IMR-90 (cell line): ENCODE measurements at regions not wholly inside any gene's neighbourhood (a gene's known extent, or its start where the extent isn't known, plus 50 kb on each side); places are given as distances from the start of the nearest gene placed in this dataset.

Experiments
- ATAC-seq: fragments of 200-7000 bp; cut with Tn5 transposase; 2 replicates; pipeline ENCODE4 v1.9.1; 2020; ENCODE audit warnings: low read depth, mild to moderate bottlenecking, moderate library complexity
- BruUV-seq: library from RNA; stranded (reverse); fragments of 400-500 nt; replicated peaks from 2 replicates; lab custom pipeline; 2021; lab: Mats Ljungman, UMichigan
- CTCF ChIA-PET: fragments of 300-600 bp; formaldehyde crosslinking; extraction: SDS; loops from one replicate; lab custom pipeline; 2021; ENCODE audit warnings: antibody characterized with exemption; lab: Yijun Ruan, JAX
- POLR2A ChIA-PET: fragments of 300-600 bp; sonication (Branson Sonifier 250); formaldehyde crosslinking; loops from one replicate; lab custom pipeline; 2022; ENCODE audit warnings: antibody characterized with exemption; ENCODE audit not compliant: unreplicated experiment; lab: Charles Lee
- DNase-seq: peaks from one replicate; pipeline ENCODE4 v3.0.0; 2013
- H2AFZ ChIP-seq: replicated peaks from 2 replicates; pipeline ENCODE3; 2013; ENCODE audit warnings: low read length, mild to moderate bottlenecking; ENCODE audit not compliant: poor library complexity
- H2AK5ac ChIP-seq: 2 replicates; pipeline ENCODE4 v1.6.1; 2013; ENCODE audit warnings: low read depth, low read length, inconsistent platforms
- H2AK9ac ChIP-seq: replicated peaks from 2 replicates; pipeline ENCODE3; 2013; ENCODE audit warnings: mild to moderate bottlenecking, low read depth, low read length, moderate library complexity; ENCODE audit not compliant: poor library complexity
- H2BK120ac ChIP-seq: 2 replicates; pipeline ENCODE4 v1.6.1; 2013; ENCODE audit warnings: low read depth, low read length, inconsistent platforms
- H2BK15ac ChIP-seq: 3 replicates; pipeline ENCODE4 v1.6.1; 2013; ENCODE audit warnings: low read depth, low read length, inconsistent platforms
- H2BK20ac ChIP-seq: 2 replicates; pipeline ENCODE4 v1.6.1; 2013; ENCODE audit warnings: low read depth, mild to moderate bottlenecking, inconsistent platforms, low read length, moderate library complexity
- H2BK5ac ChIP-seq: 2 replicates; pipeline ENCODE4 v1.6.1; 2013; ENCODE audit warnings: mild to moderate bottlenecking, low read depth, low read length, inconsistent platforms; ENCODE audit not compliant: poor library complexity, severe bottlenecking
- H3K14ac ChIP-seq: replicated peaks from 2 replicates; pipeline ENCODE4 v1.6.1; 2013; ENCODE audit warnings: low read depth, low read length, inconsistent platforms
- H3K18ac ChIP-seq: 2 replicates; pipeline ENCODE4 v1.6.1; 2013; ENCODE audit warnings: low read depth, low read length, control low read depth
- H3K23ac ChIP-seq: 2 replicates; pipeline ENCODE4 v1.6.1; 2013; ENCODE audit warnings: low read depth, low read length, inconsistent platforms
- H3K27ac ChIP-seq: 2 replicates; pipeline ENCODE4 v1.5.1; 2013; ENCODE audit warnings: mild to moderate bottlenecking, control low read depth, low read length; ENCODE audit not compliant: insufficient read depth
- H3K27me3 ChIP-seq: 2 replicates; pipeline ENCODE4 v1.6.1; 2013; ENCODE audit warnings: low read length; ENCODE audit not compliant: control insufficient read depth, insufficient read depth
- H3K36me3 ChIP-seq: 2 replicates; pipeline ENCODE4 v1.6.1; 2013; ENCODE audit warnings: low read length, mixed read lengths; ENCODE audit not compliant: control insufficient read depth, insufficient read depth
- H3K4ac ChIP-seq: 2 replicates; pipeline ENCODE4 v1.6.1; 2013; ENCODE audit warnings: low read depth, low read length, inconsistent platforms
- H3K4me1 ChIP-seq: 2 replicates; pipeline ENCODE4 v1.6.1; 2013; ENCODE audit warnings: low read length, mixed read lengths; ENCODE audit not compliant: control insufficient read depth, insufficient read depth
- H3K4me2 ChIP-seq: 2 replicates; pipeline ENCODE4 v1.6.1; 2013; ENCODE audit warnings: low read depth, mild to moderate bottlenecking, control low read depth, low read length, moderate library complexity
- H3K4me3 ChIP-seq: 2 replicates; pipeline ENCODE4 v1.5.1; 2013; ENCODE audit warnings: low read depth, mild to moderate bottlenecking, control low read depth, low read length, moderate library complexity; ENCODE audit not compliant: insufficient read depth
- H3K56ac ChIP-seq: 2 replicates; pipeline ENCODE4 v1.6.1; 2013; ENCODE audit warnings: low read length, inconsistent platforms; ENCODE audit not compliant: insufficient read depth; ENCODE audit errors: extremely low read depth
- H3K79me1 ChIP-seq, 2 experiments: 2 replicates each; pipeline ENCODE4 v1.6.1; 2013; ENCODE audit warnings: low read length in 2 of 2, inconsistent platforms in 1 of 2, low read depth in 1 of 2
- H3K9ac ChIP-seq: 2 replicates; pipeline ENCODE4 v1.6.1; 2013; ENCODE audit warnings: low read depth, low read length, control low read depth
- H3K9me1 ChIP-seq: 2 replicates; pipeline ENCODE4 v1.6.1; 2013; ENCODE audit warnings: low read length, inconsistent platforms; ENCODE audit not compliant: insufficient read depth
- H3K9me3 ChIP-seq: 2 replicates; pipeline ENCODE4 v1.6.1; 2013; ENCODE audit warnings: low read length; ENCODE audit not compliant: control insufficient read depth, insufficient read depth
- H4K20me1 ChIP-seq: 2 replicates; pipeline ENCODE4 v1.6.1; 2013; ENCODE audit warnings: low read length, inconsistent platforms; ENCODE audit not compliant: insufficient read depth
- H4K5ac ChIP-seq: 2 replicates; pipeline ENCODE4 v1.6.1; 2013; ENCODE audit warnings: mild to moderate bottlenecking, low read depth, low read length, control low read depth
- H4K8ac ChIP-seq, 2 experiments: 2 replicates each; pipeline ENCODE4 v1.6.1; 2013; ENCODE audit warnings: low read depth in 2 of 2, low read length in 2 of 2, control low read depth in 1 of 2, inconsistent platforms in 1 of 2
- H4K91ac ChIP-seq: 2 replicates; pipeline ENCODE4 v1.6.1; 2013; ENCODE audit warnings: low read depth, low read length, inconsistent platforms; ENCODE audit not compliant: insufficient read depth
- CEBPB ChIP-seq: IDR thresholded peaks from 2 replicates; pipeline ENCODE4 v1.6.1; 2012; ENCODE audit warnings: low read depth, low read length, improper control_type of control experiment
- FOS ChIP-seq: fragments of 150-350 bp; IDR thresholded peaks from 2 replicates; pipeline ENCODE4 v1.6.1; 2016; ENCODE audit warnings: low read depth, low read length
- MXI1 ChIP-seq: IDR thresholded peaks from 2 replicates; pipeline ENCODE4 v1.6.1; 2012; ENCODE audit warnings: low read depth, mild to moderate bottlenecking, low read length, moderate library complexity, borderline replicate concordance
- RAD21 ChIP-seq: IDR thresholded peaks from 2 replicates; pipeline ENCODE4 v1.6.1; 2012; ENCODE audit warnings: low read length, improper control_type of control experiment
- SMC3 ChIP-seq: fragments of 150-350 bp; IDR thresholded peaks from 2 replicates; pipeline ENCODE4 v1.6.1; 2016; ENCODE audit warnings: low read depth, mild to moderate bottlenecking, antibody characterized with exemption, low read length, moderate library complexity
- WGBS, 2 experiments: methylation state at CpG; one replicate each; pipeline versions ENCODE4 v1.1.5 to v1.1.7; 2013; ENCODE audit warnings: missing lambda C conversion rate in 2 of 2; ENCODE audit not compliant: insufficient read length in 1 of 2; ENCODE audit errors: extremely low coverage in 2 of 2; 5-methylcytosine and 5-hydroxymethylcytosine counted together
- dilution Hi-C: fragments of 300-500 bp; cut with HindIII; formaldehyde crosslinking; loops from one replicate; pipeline ENCODE4 v1.14.3; 2018; ENCODE audit warnings: low sequenced_read_pairs; ENCODE audit not compliant: unreplicated experiment
- in situ Hi-C: fragments of 300-500 bp; cut with MboI; formaldehyde crosslinking; loops from 3 replicates; pipeline ENCODE4 v1.14.3; 2019; ENCODE audit warnings: low sequenced_read_pairs, inconsistent platforms, mixed read lengths
- intact Hi-C: fragments of 100-400 bp; cut with micrococcal nuclease; formaldehyde crosslinking; loops from 2 replicates; pipeline ENCODE4 v1.10.0; 2022

- H2AFZ ChIP-seq, result no peak overlapping the region
- no peak overlapping the region for H3K4me2 ChIP-seq
- no peaks in the 10 kb centered on the region for H3K36me3 ChIP-seq
- H2BK15ac ChIP-seq, result no peak overlapping the region
- no peak overlapping the region for H3K23ac ChIP-seq
- no peaks in the 10 kb centered on the region for H3K9me1 ChIP-seq
- H2BK20ac ChIP-seq, result no peak overlapping the region
- ChIA-PET POLR2A (no interaction called here), CTCF (no interaction called here)
- no peak overlapping the region for H2BK5ac ChIP-seq
- no peaks in the 10 kb centered on the region for H3K79me1 ChIP-seq
- no peak overlapping the region for H3K14ac ChIP-seq
- WGBS, 2 experiments, result no CpG with 5 or more reads among the region's 6 CpGs
- ATAC-seq (no peak), DNase-seq (no peak)
- peaks cover 2% of the 10 kb centered on the region; the same call in 1 of the 2 replicates for H3K4me1 ChIP-seq
- no peak overlapping the region for H4K8ac ChIP-seq
- no peak overlapping the region for H4K91ac ChIP-seq
- H3K9ac ChIP-seq, result no peak overlapping the region
- H2AK5ac ChIP-seq, result no peak overlapping the region
- H3K9me3 ChIP-seq, result no peaks in the 10 kb centered on the region
- peaks cover 41% of the 10 kb centered on the region for H3K27me3 ChIP-seq
- TF ChIP-seq MXI1 (no peak), CEBPB (no peak), RAD21 (no peak), FOS (no peak), SMC3 (no peak)
- no peak overlapping the region for H3K4me3 ChIP-seq
- H4K5ac ChIP-seq, result no peak overlapping the region
- H4K20me1 ChIP-seq, result no peaks in the 10 kb centered on the region
- no peak overlapping the region for H3K4ac ChIP-seq
- no peak overlapping the region for H3K18ac ChIP-seq
- no TSS peak for BruUV-seq
- no peak overlapping the region for H3K27ac ChIP-seq
- in situ Hi-C loops (no loop called here), intact Hi-C loops (no loop called here), dilution Hi-C loops (no loop called here)
- no peak overlapping the region for H2AK9ac ChIP-seq
- H3K56ac ChIP-seq, result no peak overlapping the region
- H2BK120ac ChIP-seq, result no peak overlapping the region
Observed at GRCh38 chr4:1466863-1467165, 60.6 kb upstream of the NKX1-1 start.
